GM19438 (cell line): ENCODE measurements at regions not wholly inside any gene's neighbourhood (a gene's known extent, or its start where the extent isn't known, plus 50 kb on each side); places are given as distances from the start of the nearest gene placed in this dataset.
A peak's percentile ranks its signal among the peaks of the same experiment; 100 is the strongest.

ENCODE experiments used
- ATAC-seq: cut with Tn5 transposase; IDR thresholded peaks from one replicate; pipeline ENCODE4 v1.9.1; 2021; ENCODE audit warnings: low read depth; ENCODE audit not compliant: unreplicated experiment

DNA sequence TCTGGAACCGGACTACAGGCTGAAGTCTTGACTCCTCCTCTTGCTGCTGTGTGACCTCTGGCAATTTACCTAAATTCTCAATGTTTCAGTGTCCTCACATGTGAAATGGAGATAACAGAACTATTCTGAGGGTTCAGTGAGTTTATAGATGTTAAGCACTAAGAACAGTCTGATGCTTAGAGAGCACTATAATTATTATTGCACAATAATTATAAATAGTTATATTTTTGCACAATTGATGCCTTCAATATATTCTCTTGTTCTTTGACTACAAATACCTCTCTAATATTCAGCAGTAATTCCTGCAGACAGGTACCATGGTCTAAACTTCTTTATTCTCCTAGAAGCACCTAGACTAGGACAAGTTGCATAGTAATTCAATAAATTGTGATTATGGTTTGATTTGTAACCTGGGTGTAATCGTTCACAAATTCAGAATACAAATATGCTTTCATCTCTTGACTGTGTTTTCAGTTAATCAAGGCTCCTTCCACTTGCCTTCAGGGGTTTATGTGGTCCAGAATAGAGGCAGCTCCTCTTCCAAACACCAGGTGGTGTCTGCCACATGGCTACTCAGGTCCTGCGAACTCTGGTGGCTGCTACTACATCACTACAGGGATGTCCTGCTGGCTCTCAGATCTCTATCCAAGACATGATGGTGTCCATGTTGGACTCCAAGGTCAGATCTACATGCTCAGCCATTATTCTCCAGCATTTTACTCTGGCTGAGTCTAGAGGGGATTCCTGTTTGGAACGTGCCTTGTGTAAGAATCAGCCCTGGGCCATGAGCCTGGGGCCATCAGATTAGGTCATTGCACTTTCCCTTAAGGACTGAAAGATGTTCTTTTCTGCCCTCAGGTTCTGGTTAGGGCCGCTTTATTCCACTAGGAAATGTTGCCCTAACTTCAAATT is 103.4 kb downstream of the QRFPR start:
- ATAC-seq: peak; percentile 54

DNA sequence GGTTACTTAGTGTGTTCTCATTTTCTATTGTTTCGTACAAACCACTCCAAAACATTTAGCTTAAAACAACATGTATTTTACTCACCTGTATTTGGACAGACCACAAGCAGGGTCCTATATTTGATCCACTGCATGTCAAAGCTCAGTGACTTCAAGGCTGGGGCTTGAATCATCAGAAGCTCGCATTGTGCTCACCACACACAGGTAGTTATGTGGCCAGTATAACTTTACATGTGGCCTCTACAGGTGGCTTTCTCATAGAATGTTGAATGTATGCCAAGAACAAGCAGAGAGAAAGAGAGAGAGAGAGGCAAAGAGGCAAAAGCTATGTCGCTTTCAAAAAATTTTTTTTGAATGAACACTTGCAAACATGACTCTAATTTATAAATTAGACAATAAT is 107.6 kb downstream of the QRFPR start:
- ATAC-seq: no peak

DNA sequence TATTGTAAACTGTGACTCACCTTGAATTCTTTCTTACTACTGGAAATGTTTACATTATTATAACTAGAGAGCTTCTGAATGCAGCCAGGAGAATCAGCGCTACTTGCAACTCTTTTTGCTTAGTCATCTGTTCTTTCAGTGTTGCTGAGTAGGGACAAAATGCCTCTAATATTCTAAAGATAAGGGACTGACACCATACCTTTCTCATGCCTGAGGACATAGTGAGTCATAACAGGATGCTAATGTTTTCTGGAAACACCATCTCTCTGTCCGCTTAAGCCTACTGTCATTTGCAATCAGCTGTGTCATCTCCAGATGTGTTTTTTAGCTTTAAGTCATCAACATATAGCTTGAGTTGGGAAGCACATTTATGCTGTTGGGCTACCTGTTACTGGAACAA is 108.3 kb downstream of the QRFPR start:
- ATAC-seq: peak; percentile 82

DNA sequence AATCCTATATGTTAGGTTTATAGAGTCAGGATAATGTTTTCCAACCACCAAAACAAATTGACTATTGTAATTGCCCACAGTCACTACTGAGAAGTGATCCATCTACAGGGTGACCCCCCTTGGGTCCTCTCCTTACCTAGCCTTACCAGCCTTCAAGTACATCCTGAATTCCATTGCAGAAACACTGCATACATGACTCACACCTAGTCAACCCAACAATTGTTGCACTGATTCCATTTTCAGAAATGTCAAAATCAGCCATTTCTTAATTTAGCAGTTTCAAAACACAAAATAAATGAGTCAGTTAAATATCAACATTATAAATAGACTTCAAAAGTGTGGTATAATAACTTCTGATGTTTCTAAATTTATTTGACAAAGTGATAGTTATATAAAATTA is 106.3 kb upstream of the TNIP3 start:
- ATAC-seq: no peak

DNA sequence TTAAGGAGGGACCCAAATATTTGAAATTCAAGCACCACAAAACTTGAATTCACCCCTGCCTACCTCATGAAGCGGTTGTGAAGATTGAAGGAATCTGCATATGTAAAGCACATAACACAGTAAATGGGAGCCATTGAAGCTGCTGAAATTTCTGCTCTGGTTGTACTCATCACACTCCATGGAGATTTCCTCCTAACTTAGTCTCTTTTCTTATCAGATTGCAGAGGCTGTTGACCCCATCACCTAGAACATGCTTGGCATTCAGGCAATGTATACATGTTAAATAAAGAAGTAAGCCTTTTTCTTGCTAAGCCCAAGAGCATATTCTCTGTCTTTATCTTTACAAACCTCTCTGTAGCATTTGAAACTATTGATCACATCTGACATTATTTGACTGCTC is 104.9 kb upstream of the TNIP3 start:
- no peak for ATAC-seq

DNA sequence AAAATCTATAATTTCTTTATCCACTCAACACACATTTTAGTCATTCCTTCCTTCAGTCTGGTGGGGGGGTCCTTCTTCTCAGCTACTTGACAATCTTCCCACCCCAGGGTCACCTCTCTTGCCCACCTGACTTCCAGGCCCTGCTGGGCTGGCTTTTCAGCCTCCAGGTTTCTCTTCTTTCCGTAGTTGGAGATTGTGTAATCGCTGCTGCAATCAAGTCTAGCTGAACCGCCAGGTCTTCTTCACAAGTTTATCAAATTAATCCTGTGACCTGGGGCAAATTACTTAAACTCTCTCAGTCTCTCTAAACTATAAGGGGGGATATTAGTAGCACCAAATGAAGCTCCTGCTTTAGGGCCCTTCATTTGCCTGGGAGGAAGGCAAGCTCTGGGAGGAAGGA is 102.9 kb upstream of the TNIP3 start:
- no peak for ATAC-seq

DNA sequence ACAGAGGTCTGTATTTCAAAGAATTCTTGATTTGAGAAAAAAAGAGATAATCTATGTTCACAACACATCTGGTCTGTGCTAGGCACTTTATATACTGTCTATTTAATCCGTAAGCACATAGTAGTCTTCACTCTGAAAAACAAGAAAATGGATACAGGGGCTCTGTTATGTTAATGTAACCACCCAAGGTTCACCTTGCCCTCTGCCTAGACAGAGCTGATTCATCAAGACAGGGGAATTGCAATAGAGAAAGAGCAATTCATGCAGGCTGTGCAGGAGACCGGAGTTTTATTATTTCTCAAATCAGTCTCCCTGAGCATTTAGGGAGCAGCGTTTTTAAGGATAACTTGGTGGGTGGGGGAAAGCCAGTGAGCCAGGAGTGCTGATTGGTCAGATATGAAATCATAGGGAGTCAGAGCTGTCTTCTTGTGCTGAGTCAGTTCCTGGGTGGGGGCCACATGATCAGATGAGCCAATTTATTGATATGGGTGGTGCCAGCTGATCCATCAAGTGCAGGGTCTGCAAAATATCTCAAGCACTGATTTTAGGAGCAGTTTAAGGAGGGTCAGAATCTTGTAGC is 92.9 kb upstream of the TNIP3 start:
- no peak for ATAC-seq

DNA sequence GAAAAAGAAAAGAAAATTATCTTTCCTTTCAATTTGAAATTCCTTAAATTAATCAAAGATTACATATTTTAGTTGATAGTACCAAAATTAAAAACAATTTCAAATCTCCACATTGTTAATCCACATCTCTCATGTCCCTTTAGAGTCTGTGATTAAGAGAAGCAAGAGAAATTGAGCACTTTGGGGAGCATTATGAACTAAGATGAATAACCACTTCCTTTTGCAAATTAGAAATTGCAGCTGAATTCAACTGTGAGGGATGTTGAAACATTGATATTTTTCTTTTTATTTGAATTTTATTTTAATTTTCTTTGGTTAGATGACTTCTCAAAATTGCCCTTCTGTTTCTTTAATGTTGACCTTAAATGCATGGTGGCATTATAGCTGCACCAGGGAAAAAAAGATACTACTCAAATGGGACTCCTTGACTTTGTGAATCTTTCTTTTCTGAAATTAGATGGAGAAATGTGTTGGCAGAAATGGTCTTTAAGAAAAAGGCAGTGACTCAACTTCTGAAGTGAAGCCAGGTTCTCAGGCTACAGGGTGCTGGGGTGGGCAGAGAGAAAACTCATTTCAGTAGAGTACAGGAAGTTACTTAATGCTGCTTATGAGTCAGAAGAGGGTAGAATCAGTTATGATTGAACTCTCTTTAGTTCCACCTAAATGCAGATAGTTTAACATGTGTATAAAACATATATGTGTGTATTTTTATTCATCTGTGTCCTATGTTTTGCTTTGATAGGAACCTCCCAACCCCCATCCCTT is 92.0 kb upstream of the TNIP3 start:
- ATAC-seq: peak; percentile 96

DNA sequence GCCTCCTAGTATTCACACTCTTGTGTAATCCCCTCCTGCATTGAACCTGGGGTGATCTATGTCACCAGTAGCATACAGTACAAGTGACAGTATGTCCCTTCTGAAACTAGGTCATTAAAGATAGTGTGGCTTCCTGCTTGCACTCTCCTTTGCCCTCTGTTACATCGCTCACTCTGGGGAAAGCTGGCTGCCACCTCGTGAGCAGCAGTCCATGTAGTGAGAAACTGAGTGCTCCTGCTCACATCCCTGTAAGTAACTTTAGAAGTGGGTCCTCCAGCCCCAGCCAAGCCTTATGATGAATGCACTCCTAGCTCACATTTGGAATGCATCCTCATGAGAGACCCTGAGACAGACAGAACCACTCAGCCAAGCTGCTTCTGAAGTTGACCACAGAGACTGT is 89.8 kb upstream of the TNIP3 start:
- no peak for ATAC-seq

DNA sequence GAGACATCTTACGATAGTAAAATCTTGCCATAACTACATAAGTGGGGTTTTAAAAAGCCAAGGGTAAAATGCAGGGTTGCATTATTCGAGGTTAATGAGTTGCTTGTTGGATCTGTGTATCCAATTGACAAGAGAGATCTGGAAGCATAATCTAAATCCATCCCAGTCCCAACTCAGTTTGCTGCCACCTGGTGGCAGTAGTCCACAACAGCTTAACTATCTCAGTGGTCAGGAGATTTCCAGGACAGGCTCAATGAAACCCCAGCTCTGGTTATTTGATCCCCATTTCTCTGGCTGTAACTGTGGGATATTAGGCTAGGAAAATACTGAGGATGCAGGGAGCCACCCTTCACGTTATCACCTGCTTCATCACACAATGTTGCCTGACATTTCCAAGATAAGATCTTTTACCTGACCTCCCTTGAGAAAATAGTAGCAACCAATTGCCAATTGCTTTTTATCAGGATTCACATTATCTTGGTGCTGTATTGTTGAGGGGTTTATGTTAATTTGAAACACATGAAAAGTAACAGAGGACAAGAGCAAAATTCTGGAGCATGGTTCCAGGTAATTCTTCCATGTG is 88.2 kb upstream of the TNIP3 start:
- ATAC-seq: peak; percentile 47

DNA sequence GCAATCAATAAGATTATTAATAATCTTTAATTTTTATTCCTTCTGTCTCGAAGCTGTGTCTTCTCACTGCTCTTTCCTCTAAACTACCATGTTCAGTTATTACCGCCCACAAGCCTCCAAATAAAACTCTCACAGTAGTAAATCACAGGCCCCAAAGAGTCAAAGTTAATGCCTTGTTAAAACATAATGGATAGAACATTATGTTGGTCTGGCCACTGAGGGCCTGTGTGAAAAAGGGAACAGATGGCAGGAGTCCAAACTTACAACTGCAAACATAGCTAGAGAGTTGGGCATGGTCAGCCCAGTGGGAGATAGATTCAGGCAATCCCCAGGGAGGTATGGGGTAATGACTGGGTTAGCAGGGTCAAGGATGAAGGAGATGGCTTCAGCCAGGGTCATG is 84.6 kb upstream of the TNIP3 start:
- no peak for ATAC-seq

DNA sequence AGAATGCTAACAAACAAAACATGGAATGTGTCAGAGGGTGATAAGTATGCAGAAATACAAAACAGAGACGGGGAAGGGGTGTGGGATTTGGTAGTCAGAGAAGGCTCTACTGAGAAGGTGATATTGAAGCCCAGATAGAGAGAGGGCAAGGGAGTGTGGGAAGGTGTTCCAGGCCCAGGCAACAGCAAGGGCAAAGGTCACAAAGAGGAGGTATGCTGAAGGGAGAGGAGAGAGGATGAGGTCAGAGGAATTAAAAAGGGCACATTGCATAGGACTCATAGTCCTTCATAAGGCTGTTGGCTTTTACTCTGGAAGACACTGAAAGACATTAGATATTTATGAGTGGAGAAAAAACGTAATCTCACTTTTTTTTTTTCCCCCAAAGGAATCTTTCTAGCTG is 82.6 kb upstream of the TNIP3 start:
- no peak for ATAC-seq

DNA sequence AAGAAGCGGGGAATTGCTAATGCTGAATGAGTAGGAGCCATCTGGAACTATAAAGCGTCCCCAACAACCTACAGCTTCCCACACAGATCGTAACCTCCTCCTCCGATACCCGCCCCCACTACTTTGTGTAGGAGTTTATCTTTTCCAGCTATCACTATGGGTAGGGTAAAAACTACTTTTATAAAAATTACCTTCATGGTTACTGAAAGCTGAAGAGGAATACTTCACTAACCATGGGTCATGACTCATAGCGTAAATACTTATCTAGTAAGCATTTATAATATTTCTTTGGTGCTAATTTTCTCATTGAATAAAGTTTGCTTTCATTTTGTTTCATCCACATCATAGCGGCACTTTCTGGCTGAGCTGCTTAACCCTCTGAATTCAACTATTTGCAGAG is 79.4 kb upstream of the TNIP3 start:
- no peak for ATAC-seq

DNA sequence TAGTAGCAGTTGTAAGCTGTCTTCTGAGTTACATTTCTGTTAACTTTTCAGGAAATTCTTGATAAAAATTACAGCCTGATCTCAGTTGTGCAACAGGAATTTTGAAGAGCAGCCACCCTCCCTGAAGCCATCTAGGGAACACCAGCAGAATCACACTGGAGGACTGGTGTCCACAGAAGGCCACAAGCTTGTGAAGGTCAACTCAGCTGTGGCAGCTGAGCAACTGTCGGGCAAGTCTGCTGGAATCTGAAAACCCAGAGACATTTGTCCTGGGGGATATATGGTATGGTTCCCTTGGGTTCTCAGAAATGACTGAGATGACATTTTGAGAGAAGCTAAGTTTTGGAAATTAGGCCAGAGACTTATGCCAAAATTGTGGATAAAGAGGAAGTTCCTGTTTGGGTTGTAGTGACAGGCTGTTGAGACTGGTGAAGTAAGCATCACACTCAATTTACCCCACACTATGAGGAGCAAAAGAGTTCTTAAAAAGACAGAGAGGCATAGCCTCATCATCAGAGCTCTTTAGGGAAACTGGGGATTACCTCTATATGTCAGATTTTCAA is 78.1 kb upstream of the TNIP3 start:
- no peak for ATAC-seq

DNA sequence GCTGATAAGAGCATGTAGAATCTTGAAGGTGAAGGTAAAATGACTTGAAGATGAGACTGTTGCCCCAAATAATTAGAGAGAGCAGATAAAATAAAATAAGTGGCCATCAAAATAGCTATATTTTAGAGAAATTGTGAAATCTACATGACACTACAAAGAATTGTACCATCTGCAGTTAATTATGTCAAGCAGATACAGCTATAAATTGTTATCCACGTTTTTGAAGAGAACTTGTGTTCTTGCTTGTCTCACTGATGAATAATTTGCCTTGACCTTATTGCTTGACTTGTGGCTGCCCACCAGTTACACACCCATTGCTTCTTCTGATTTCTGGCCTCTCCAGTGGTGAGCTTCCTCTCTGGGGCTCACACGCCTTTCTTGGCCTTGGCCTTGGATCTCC is 75.8 kb upstream of the TNIP3 start:
- ATAC-seq: no peak

DNA sequence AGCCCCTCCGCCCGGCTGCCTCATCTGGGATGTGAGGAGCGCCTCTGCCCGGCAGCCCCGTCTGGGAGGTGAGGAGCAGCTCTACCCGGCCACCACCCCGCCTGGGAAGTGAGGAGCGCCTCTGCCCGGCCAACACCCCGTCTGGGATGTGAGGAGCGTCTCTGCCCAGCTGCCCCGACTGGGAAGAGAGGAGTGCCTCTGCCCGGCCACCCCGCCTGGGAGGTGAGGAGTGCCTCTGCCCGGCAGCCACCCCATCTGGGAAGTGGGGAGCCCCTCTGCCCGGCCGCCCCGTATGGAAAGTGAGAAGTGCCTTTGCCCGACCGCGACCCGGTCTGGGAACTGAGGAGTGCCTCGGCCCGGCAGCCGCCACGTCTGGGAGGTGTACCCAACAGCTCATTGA is 74.3 kb upstream of the TNIP3 start:
- ATAC-seq: no peak

DNA sequence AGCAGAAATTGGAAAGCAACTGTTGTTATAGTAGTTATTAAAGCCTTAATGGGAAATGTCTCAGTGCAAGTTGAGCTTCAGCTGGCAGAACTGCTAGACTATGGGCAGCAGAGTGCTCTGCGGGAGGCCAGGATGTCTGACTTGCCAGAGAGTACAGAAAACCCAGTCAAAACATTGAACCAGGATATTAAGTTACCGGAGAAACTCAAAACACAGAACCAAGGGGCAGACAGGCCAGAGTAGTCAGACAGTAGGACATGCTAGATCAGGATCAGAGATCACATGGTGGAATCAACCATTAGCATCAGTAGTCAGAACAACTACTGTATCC is 72.9 kb upstream of the TNIP3 start:
- peak; percentile 26 for ATAC-seq

DNA sequence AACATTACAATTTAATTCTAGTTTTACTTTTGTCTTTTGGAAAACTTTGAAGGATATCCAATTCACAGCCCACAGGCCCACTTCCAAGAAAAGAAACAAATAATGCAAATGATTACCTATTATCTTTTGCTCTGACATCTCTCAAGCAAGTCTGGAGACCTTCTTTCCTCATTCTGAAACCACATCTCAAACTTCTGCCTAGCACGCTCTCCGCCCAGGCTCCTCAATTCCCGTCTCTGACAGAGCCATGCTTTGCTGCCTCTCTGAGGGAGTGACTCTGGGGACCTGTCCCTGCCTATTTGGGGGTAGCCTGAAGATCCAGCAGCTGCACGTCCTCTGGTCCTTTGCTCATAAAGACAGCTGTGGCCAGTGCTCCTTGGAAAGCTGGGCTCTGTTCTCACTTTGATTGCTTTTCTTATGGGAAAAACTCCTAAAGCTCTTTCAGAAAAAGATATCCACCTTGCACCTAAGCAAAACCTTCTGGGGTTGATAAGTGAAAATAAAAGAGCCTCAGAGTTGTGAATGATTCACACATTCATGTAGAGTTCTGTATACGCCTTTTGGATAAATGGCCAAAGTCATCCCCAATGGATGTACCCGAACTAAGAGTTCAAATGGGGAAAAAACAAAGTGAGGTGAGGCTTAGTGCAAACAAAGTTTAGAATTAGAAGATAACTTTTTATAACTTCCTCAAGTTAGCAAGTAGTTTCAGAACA is 72.4 kb upstream of the TNIP3 start:
- peak; percentile 63 for ATAC-seq

DNA sequence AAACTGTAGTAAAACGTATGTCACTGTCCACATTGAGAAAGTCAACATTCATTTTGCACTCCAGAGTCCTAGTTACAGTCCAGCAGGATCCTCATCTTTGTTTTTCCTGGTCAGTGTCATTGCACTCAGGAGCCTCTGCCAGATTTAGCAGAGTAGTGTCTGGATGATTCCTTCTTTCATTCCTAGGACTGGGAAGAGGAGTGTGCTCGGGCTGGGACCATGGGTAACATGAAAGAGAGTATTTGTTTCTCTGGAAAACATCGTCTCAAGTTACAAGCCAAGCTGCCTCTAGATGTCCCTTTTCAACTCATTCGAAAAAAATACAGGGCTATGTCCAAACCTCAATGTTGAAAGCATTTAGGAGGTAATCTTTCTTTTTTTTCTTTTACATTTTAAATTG is 69.9 kb upstream of the TNIP3 start:
- no peak for ATAC-seq

DNA sequence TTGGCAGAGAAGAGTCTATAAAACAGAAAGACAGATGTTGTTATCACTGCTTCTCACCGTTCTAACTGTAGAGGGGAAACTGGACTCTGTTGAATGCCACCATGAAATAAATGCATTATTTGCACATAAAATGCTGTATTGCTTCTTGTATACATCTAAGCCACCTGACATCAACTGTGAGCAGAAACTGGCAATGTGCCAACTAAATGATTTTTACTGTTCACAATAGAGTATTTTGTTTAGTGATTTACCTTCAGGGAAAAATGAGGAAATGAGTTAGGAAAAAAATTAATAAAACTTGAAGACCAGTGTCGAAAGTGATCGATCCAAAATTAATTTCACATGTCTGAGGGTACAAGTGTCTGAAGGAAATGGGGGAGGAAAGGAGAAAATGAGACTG is 65.9 kb upstream of the TNIP3 start:
- ATAC-seq: no peak
